Stimulated activated effector memory CD8-positive, alpha-beta T cell treated with anti-CD3 and anti-CD28 coated beads, Interleukin-12 subunit alpha, Interleukin-12 subunit beta, amount 100 ng/mL, for 72 hours (primary cell): ENCODE measurements at regions not wholly inside any gene's neighbourhood (a gene's known extent, or its start where the extent isn't known, plus 50 kb on each side); places are given as distances from the start of the nearest gene placed in this dataset.
A peak's percentile ranks its signal among the peaks of the same experiment; 100 is the strongest.

Source experiments
- ATAC-seq: fragments of 150-1000 bp; cut with Tn5 transposase; 2 replicates; pipeline ENCODE4 v1.10.0; 2021
- DNase-seq, 2 donors: peaks; one replicate each; pipeline ENCODE4 v3.0.0; 2021 to 2022; ENCODE audit warnings: low spot score in 2 of 2
- H3K27ac Mint-ChIP-seq: one replicate; pipeline ENCODE4 v1.8.0; 2022; ENCODE audit warnings: mild to moderate bottlenecking, mixed read lengths
- H3K36me3 Mint-ChIP-seq: one replicate; pipeline ENCODE4 v1.8.0; 2022; ENCODE audit warnings: mild to moderate bottlenecking, mixed read lengths
- H3K4me1 Mint-ChIP-seq: one replicate; pipeline ENCODE4 v1.8.0; 2022; ENCODE audit warnings: mixed read lengths
- H3K4me3 Mint-ChIP-seq: one replicate; pipeline ENCODE4 v1.8.0; 2022; ENCODE audit warnings: mild to moderate bottlenecking, mixed read lengths
- H3K9me3 Mint-ChIP-seq: one replicate; pipeline ENCODE4 v1.8.0; 2022; ENCODE audit warnings: mixed read lengths

DNA sequence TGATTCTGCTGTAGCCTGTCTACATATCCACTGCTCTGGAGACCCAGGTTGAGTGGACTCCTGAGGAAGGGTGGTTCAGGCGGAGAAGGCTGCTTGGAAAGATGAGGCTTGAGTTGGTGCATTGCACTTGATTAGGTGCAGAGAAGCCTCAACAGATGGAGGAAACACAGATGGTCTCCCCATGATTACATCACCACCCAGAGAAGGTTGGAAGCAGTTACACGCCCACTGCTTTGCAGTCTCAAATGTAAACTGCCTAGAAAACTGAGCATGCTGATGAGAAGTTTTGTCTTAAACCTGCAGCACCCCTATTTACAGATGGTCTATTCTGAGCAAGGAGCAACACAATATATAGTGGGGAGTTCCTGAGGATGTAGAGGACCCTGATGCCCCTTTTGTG lies 266.6 kb downstream of the PIK3R1 start:
- Mint-ChIP-seq H3K4me3 (no peak overlapping the region), H3K27ac (no peak overlapping the region), H3K9me3 (no peaks in the 10 kb centered on the region), H3K36me3 (no peaks in the 10 kb centered on the region), H3K4me1 (no peaks in the 10 kb centered on the region)
- ATAC-seq (no peak), DNase-seq (no peak)

DNA sequence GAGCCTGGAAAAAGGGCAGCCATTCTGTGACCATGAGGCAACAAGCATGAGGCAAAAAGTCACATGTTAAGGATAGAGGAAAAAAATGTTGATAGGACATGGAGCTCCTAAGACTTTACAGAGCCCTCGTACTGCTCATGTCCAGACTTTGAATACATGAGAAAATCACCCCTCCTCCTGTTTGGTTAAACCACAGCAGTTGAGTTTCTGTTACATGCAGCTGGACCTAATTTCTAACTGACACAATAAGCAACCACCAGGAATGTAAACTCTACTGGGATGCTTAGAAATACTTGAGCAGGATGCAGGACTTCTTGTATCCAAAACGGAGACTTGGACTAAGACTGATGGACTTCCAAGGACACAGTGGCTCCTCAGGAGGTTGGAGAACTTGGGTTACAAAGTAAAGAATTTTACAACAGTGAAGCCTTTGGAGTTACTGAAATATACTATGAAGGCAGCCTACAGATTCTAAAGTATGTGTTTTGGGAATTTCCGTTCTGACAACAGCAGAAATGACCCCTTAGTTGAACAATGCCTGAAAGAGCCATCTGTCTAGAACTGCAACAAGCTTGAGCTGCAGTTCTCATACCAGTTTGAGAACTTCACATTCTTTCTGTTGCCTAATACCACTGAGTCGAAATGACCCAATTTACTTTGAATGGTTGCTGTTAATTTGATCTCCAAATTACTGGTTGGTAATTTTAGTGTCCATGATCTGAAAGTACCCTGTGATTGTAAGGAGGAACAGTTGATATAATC lies 268.9 kb downstream of the PIK3R1 start:
- no peaks in the 10 kb centered on the region for H3K36me3 Mint-ChIP-seq
- no peak for ATAC-seq

DNA sequence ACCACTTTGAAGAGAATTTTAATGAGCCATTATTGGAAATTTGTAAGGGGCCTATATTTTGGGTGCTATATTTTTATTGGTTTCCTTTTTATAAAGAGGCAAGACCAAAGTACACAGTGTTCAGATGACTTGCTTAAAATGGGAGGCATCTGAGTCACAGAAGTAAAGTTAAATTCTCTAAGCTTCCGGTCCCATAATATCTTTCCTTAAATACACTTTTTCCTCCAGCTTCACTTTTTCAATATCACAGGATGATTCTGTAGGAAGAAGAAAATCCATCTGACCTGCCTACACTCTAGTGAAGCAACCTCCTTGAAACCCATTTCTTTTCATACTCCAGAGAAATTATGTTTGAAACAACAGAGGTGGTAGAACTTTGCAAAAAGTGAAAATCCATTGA lies 274.0 kb downstream of the PIK3R1 start:
- DNase-seq: no peak
- no peaks in the 10 kb centered on the region for H3K36me3 Mint-ChIP-seq
- no peak overlapping the region for H3K27ac Mint-ChIP-seq
- no peak overlapping the region for H3K4me3 Mint-ChIP-seq
- no peaks in the 10 kb centered on the region for H3K4me1 Mint-ChIP-seq
- no peak for ATAC-seq
- no peaks in the 10 kb centered on the region for H3K9me3 Mint-ChIP-seq

More for the DNA sequence above, 268.9 kb downstream of the PIK3R1 start:
- Mint-ChIP-seq H3K9me3 (no peaks in the 10 kb centered on the region), H3K4me1 (no peaks in the 10 kb centered on the region), H3K4me3 (no peak overlapping the region), H3K27ac (no peak overlapping the region)
- no peak for DNase-seq

DNA sequence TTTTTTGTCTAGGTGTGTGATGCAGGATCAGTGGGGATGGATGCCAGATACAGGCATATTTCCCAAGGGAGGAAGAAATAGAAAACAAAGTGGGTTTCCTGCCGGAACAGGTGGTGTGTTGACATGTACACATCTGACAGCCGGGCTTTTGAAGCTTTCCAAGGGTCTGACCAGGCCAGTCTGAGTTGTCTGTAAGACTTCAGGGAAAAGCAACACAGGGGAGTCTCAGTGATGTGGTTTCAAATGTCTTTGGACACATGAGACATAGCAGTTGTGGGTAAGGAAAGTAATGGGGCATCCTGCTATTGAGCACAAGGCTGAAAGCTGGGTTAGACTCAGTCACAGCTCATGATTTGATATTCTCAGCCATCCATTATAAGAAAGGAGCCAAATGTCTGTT lies 274.9 kb downstream of the PIK3R1 start:
- no peak for DNase-seq
- Mint-ChIP-seq H3K27ac (no peak overlapping the region), H3K4me1 (no peaks in the 10 kb centered on the region), H3K4me3 (no peak overlapping the region), H3K36me3 (no peaks in the 10 kb centered on the region), H3K9me3 (no peaks in the 10 kb centered on the region)
- ATAC-seq: no peak

DNA sequence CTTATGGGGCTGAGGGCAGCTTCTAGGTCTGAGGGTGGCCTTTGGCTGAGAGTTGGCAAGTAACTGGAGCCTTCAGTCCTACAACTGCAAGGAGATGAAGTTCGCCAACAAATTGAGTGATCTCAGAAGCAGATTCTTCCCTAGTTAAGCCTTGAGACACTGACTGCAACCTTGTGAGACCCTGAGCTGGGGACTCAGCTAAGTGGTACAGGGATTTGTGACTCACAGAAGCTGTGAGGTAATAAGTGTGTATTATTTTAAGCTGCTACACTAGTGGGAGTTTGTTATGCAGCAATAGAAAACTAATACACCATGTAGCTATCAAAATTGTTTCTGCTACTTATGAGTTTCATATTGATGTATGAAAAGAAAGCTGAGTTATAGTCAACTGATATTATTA lies 279.2 kb downstream of the PIK3R1 start:
- Mint-ChIP-seq H3K27ac (no peak overlapping the region), H3K36me3 (no peaks in the 10 kb centered on the region), H3K4me3 (no peak overlapping the region), H3K9me3 (peaks cover 10% of the 10 kb centered on the region), H3K4me1 (no peaks in the 10 kb centered on the region)
- DNase-seq (no peak), ATAC-seq (no peak)

DNA sequence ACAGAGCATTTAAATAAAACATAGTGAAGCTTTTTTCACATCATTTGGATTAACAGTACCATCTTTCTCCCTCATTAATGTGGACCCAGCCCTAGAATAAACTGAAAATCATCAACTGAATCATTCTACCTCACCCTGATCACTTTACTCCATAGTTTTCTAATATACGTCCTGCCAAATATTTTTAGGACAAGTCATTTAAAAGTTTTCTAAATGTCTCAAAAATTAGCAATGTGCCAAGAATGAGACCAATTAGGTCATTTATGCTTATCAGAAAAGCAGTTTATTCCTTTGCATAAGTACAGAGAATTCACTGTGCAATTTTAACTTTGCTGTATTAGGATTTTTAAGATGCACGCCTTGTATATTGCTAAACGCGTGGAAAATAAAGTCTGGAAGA lies 284.4 kb downstream of the PIK3R1 start:
- peaks cover 10% of the 10 kb centered on the region for H3K9me3 Mint-ChIP-seq
- ATAC-seq (no peak), DNase-seq (no peak)
- H3K4me3 Mint-ChIP-seq: no peak overlapping the region
- H3K4me1 Mint-ChIP-seq: no peaks in the 10 kb centered on the region
- H3K36me3 Mint-ChIP-seq: no peaks in the 10 kb centered on the region
- H3K27ac Mint-ChIP-seq: no peak overlapping the region

DNA sequence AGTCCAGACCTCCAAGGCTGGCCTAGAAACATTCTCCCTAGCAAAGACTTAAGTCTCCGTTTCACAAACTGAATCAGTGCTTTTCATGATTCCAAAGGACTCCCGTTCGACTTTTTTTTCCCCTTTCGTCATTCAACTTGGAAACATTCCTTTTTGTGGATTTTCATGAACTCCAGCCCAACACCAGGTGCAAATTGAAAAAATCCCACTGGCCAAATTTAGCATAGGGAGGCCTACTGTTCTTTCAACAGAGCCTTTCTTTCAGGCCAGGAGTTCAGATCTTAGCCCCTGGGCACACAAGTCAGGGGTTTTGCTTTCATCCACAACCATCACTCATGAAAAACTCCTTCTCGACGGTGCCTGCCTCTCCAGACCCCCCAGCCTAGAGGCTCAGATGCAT lies 285.3 kb downstream of the PIK3R1 start:
- Mint-ChIP-seq H3K4me1 (no peaks in the 10 kb centered on the region), H3K9me3 (peaks cover 10% of the 10 kb centered on the region), H3K27ac (no peak overlapping the region), H3K4me3 (no peak overlapping the region), H3K36me3 (no peaks in the 10 kb centered on the region)
- DNase-seq (no peak), ATAC-seq (no peak)

DNA sequence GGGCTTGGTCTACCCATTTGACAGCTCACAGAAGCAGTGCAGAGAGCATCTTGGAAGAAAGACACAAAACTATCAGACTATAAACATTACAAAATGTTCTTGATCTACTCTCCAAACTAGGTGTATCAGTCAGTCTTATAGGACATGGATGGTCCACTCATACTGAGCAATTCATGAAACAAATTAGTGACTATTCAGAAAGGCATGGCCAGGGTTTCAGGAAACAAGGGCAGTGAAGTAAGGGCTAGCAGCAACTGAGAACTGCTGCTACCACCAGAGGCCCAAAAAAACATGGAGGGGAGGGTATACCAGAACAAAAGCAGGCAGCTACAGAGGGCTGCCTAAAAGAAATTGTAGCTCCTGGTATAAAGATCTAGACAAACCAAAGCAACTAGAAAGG lies 287.0 kb downstream of the PIK3R1 start:
- DNase-seq (no peak), ATAC-seq (no peak)
- no peaks in the 10 kb centered on the region for H3K36me3 Mint-ChIP-seq
- no peak overlapping the region for H3K27ac Mint-ChIP-seq
- no peaks in the 10 kb centered on the region for H3K4me1 Mint-ChIP-seq
- H3K9me3 Mint-ChIP-seq: peaks cover 3% of the 10 kb centered on the region
- no peak overlapping the region for H3K4me3 Mint-ChIP-seq

DNA sequence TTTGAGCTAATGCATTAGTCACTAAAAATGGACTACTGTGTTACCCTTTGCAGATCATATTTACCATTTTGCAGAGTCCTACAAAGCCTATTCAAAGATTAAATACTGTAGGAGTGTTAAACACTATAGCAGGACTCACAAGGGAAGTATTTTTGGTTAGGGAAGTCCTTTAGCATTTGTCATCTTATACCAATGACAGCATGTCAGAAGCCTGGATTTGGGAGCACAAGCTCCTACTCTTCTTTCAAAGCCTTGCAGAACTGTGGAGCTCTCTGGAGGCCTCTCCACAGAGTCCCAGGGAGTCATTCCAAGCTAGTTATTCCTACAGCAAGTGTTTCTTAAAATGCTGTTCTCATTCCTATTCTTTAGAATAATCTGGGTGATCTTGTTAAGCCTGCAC lies 288.8 kb downstream of the PIK3R1 start:
- Mint-ChIP-seq H3K9me3 (no peaks in the 10 kb centered on the region), H3K36me3 (no peaks in the 10 kb centered on the region), H3K4me3 (no peak overlapping the region), H3K27ac (no peak overlapping the region), H3K4me1 (no peaks in the 10 kb centered on the region)
- no peak for ATAC-seq
- no peak for DNase-seq

DNA sequence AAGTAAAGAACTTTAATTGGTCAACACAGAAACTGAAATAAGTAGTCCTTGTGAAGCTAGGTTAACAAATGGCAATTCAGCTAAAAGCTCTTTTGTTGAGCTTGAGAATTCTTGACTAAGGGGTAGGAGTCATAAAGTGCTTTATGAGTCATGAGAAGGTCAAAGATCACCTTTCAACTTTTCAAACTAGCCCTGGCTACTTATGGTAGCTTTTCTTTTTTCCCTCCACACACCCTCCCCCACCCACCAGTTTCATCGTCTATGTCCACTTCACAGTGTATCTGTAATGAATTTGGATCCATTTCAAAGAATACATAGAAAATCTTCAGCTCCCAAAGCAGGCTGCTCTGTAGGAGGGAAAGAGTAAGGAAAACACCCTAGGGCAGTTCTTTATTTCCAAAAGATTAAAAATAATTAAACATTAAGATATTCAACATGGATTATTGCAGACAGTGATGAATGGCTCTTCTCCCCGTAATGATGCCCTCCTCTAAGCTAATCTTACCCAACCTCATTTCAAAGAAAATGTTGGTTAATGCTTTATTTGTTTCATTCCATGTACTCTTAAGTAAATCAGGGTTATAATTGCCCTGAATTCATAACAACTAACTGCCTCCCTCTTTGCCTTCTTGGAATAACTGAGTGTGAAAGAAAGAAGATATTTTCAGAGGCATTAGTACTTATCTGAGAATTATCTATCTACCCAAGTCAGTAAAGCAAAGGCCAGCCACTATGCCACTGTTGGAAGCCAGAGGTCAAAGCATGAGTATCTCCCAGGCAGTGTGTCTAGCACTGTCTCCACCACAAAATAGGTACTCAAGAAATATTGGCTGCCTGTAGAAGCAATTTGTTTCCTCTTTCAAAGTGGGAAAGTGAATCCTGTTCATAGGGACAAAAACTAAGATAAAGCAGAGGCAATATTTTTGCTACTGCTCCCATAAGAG lies 290.6 kb downstream of the PIK3R1 start:
- H3K9me3 Mint-ChIP-seq: no peaks in the 10 kb centered on the region

DNA sequence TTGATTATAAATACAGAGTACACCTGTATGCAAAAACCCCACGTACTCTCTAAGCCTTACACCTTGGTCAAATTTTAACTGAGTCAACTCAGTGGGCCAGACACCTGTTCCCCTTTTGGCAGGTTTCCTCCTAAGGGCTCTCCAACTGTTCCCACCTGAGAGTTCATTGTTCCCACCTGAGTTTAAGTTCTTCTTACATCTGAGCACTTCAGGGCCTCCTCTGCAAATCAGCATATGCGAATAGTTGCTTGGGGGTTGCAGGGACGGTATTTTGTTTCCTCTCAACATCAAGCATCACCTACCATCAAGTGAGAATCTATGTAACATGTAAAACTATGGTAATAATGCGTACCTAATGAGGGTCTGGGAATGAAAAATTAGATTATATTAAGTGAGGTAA lies 300.0 kb downstream of the PIK3R1 start:
- Mint-ChIP-seq H3K27ac (no peak overlapping the region), H3K36me3 (no peaks in the 10 kb centered on the region), H3K4me1 (no peaks in the 10 kb centered on the region), H3K4me3 (no peak overlapping the region), H3K9me3 (no peaks in the 10 kb centered on the region)
- no peak for ATAC-seq
- no peak for DNase-seq

More for the DNA sequence above, 290.6 kb downstream of the PIK3R1 start:
- Mint-ChIP-seq H3K4me3 (no peak overlapping the region), H3K27ac (no peak overlapping the region), H3K36me3 (no peaks in the 10 kb centered on the region), H3K4me1 (no peaks in the 10 kb centered on the region)
- DNase-seq: no peak
- ATAC-seq: no peak

DNA sequence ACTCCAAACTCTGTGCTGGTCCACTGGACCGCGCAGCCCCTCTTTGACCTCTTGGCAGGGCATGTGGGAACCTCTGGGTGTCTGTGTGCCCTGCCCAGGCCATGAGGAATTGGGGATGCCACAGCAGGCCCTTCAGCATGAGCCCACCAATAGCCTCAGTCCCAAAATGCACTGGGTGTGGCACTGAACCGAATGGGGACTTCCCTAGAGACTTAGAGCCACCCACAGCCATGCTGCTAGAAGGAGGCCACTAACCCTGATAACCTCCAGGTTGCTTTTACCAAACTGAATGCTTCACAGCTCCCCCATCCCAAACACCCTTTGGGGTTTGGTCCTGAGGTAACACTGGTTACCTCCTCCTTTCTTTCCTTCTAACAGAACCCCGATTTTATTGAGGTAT lies 302.7 kb downstream of the PIK3R1 start:
- no peak for DNase-seq
- no peak overlapping the region for H3K27ac Mint-ChIP-seq
- ATAC-seq: no peak
- no peaks in the 10 kb centered on the region for H3K9me3 Mint-ChIP-seq
- H3K36me3 Mint-ChIP-seq: no peaks in the 10 kb centered on the region
- H3K4me1 Mint-ChIP-seq: no peaks in the 10 kb centered on the region
- no peak overlapping the region for H3K4me3 Mint-ChIP-seq

DNA sequence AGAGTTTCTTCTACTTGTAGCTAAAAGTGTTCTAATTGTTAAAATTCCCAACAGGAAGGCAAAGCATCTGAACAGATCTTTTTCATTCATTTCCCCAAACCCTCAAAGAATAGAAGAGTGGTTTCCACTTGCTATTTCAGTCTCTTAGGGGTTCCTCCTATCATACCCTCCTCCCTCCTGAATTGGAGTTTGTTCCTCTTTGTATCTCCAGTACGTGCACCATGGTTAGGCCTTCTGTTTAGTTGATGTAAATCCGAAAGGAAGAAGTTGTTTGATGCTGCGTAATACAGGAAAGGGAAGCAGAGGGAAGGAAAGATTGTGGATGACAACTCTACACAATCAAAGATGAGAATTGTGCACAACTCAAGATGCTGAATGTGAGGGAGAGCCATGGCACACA lies 303.6 kb downstream of the PIK3R1 start:
- Mint-ChIP-seq H3K27ac (no peak overlapping the region), H3K4me1 (no peaks in the 10 kb centered on the region), H3K4me3 (no peak overlapping the region), H3K36me3 (no peaks in the 10 kb centered on the region), H3K9me3 (no peaks in the 10 kb centered on the region)
- DNase-seq (no peak), ATAC-seq (no peak)

DNA sequence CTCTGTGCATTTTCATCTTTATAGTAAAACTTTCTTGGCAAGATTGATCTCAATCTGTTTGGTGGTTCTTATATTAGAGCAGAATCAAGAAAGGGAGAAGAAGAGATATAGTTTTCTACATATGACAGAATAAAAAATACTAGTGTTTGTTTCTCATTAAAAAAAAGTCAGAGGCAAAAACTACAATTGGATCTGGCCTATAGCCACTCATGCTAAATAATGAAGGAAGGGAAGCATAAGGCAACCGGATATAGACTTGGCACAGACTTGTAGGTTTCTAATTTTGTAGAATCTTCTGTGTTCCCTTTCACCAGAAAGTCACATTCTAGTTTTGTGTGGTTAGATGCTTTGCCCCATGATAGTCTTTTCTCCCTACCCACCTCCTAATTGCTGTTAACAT lies 306.2 kb downstream of the PIK3R1 start:
- Mint-ChIP-seq H3K4me1 (no peaks in the 10 kb centered on the region), H3K9me3 (no peaks in the 10 kb centered on the region), H3K4me3 (no peak overlapping the region), H3K27ac (no peak overlapping the region), H3K36me3 (no peaks in the 10 kb centered on the region)
- ATAC-seq (no peak), DNase-seq (no peak)

DNA sequence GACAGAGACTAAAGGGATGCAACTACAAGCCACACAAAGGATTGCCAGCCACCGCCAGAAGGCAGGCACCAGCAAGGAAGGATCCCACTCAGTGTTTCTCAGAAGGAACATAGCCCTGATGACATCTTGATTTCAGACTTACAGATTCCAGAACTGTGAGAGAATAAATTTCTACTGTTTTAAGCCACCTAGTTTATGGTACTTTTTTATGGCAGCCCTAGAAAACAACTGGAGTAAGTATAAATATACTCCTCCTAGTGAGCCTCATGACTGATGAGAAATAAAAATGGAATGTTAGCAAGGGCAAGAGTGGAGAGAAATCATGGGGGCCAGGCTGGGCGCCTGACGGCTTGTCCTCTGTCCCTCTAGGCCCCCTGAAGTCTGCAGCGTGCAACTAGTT lies 307.3 kb downstream of the PIK3R1 start:
- DNase-seq (no peak), ATAC-seq (no peak)
- Mint-ChIP-seq H3K9me3 (no peaks in the 10 kb centered on the region), H3K36me3 (no peaks in the 10 kb centered on the region), H3K4me1 (no peaks in the 10 kb centered on the region), H3K27ac (no peak overlapping the region), H3K4me3 (no peak overlapping the region)

DNA sequence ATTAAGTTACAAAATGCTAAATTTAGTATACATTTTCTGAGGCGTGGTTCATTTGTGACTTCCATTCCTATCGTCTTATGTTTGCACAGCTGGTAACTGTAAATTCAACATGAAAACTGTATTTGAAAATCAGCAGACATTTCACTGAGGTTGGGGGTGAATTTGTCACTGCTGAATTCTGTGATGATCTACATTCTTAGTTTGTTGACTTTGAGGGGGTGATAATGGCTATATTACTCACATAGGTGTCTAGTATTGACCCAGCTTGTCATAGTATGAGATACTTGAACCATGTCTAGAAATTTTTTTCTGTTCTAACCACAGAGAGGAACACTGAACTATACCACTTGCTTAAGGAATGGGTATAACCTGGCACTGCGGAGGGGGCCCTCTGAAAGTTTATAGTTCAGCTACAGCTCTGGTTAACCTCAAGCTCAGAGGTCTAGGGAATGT lies 313.3 kb downstream of the PIK3R1 start:
- peak; percentile 80 for ATAC-seq
- H3K27ac Mint-ChIP-seq: no peak overlapping the region
- H3K4me3 Mint-ChIP-seq: no peak overlapping the region
- H3K9me3 Mint-ChIP-seq: no peaks in the 10 kb centered on the region
- H3K4me1 Mint-ChIP-seq: no peaks in the 10 kb centered on the region
- H3K36me3 Mint-ChIP-seq: no peaks in the 10 kb centered on the region
- DNase-seq: no peak
